Keratinocyte (primary cell): ENCODE measurements at regions not wholly inside any gene's neighbourhood (a gene's known extent, or its start where the extent isn't known, plus 50 kb on each side); places are given as distances from the start of the nearest gene placed in this dataset.

Experiments used
- EZH2 ChIP-seq: IDR thresholded peaks from one replicate; pipeline ENCODE4 v1.6.1; 2012; ENCODE audit warnings: inconsistent platforms, mild to moderate bottlenecking, low read length, moderate library complexity
- TF ChIP-seq, protein P1 (sequence below), 3 experiments: IDR thresholded peaks in 1 of 3; conservative IDR thresholded peaks in 1 of 3; optimal IDR thresholded peaks in 1 of 3; 2 replicates in 2 of 3; 3 replicates in 1 of 3; pipeline versions ENCODE3 to v1.5.1; 2011; ENCODE audit warnings: low read length in 3 of 3, mild to moderate bottlenecking in 3 of 3, moderate library complexity in 2 of 3, control low read depth in 1 of 3, inconsistent platforms in 1 of 3; ENCODE audit not compliant: insufficient read depth in 2 of 3; ENCODE audit errors: extremely low read depth in 1 of 3

DNA sequence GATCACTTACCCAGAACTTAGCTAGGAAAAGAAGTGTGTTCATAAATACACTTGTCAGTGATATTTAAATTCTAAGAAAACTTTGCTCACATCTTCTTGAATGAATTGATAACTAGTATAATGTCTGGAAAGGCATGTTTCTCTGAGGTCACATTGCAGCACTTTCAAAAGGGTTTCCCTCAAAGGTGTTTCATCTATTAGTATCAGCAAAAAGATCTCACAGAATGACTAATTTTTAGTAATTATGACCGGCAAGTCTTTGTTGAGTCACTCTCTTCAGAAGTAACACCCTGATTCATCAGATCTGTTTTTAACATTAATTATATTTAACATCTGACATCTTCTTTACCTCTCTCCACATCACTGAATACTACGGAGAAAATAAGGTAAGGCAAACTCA lies 222.3 kb downstream of the IKZF2 start:
- TF ChIP-seq EZH2, result no peak
- TF ChIP-seq, protein P1, sequence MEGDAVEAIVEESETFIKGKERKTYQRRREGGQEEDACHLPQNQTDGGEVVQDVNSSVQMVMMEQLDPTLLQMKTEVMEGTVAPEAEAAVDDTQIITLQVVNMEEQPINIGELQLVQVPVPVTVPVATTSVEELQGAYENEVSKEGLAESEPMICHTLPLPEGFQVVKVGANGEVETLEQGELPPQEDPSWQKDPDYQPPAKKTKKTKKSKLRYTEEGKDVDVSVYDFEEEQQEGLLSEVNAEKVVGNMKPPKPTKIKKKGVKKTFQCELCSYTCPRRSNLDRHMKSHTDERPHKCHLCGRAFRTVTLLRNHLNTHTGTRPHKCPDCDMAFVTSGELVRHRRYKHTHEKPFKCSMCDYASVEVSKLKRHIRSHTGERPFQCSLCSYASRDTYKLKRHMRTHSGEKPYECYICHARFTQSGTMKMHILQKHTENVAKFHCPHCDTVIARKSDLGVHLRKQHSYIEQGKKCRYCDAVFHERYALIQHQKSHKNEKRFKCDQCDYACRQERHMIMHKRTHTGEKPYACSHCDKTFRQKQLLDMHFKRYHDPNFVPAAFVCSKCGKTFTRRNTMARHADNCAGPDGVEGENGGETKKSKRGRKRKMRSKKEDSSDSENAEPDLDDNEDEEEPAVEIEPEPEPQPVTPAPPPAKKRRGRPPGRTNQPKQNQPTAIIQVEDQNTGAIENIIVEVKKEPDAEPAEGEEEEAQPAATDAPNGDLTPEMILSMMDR (optimal IDR thresholded peaks at IDR 0.05 in 1 of 3, IDR thresholded peaks at IDR 0.05 in 1 of 3, conservative IDR thresholded peaks at IDR 0.05 in 1 of 3; ENCODE audit: extremely low read depth in 1 of 3, insufficient read depth in 2 of 3, low read length in 3 of 3), result no peak
